A549 (cell line): ENCODE measurements at regions not wholly inside any gene's neighbourhood (a gene's known extent, or its start where the extent isn't known, plus 50 kb on each side); places are given as distances from the start of the nearest gene placed in this dataset.

Experiments used
- ATAC-seq, 2 experiments: fragments of 200-7000 bp in 1 of 2; fragments of >200 bp in 1 of 2; cut with Nextera tagmentation in 1 of 2; cut with Tn5 transposase in 1 of 2; 3 replicates each; pipeline versions ENCODE4 v1.8.0 to v1.9.1; 2018 to 2020; ENCODE audit warnings: mild to moderate bottlenecking in 1 of 2, moderate library complexity in 1 of 2
- CTCF ChIA-PET: fragments of 300-600 bp; sonication (Branson Sonifier 250); formaldehyde crosslinking; extraction: SDS; loops from one replicate; lab custom pipeline; 2021; ENCODE audit warnings: antibody characterized with exemption, inconsistent platforms; lab: Yijun Ruan, JAX
- POLR2A ChIA-PET: fragments of 350-600 bp; formaldehyde crosslinking; extraction: SDS; loops from one replicate; lab custom pipeline; 2021; ENCODE audit warnings: antibody characterized with exemption, inconsistent platforms; lab: Yijun Ruan, JAX
- DNase-seq, 2 experiments: peaks; one replicate each; pipeline versions ENCODE4 v3.0.0 to v3.0.0-alpha.2; 2011 to 2016; ENCODE audit warnings: low read depth in 1 of 2, low spot score in 1 of 2
- FAIRE-seq: peaks from 2 replicates; lab custom pipeline; 2011; peaks lifted over from hg19 to GRCh38; lab: Jason Lieb, UNC
- H3K27ac ChIP-seq, 2 experiments: fragments of >200 bp; sonication (Bioruptor Twin); formaldehyde crosslinking; 3 replicates each; pipeline ENCODE4 v1.5.1; 2016 to 2017
- H3K4me1 ChIP-seq: fragments of >200 bp; sonication (Bioruptor Twin); formaldehyde crosslinking; 3 replicates; pipeline ENCODE4 v1.6.1; 2016
- H3K4me2 ChIP-seq: fragments of >200 bp; sonication (Bioruptor Twin); formaldehyde crosslinking; 3 replicates; pipeline ENCODE4 v1.6.1; 2016
- H3K4me3 ChIP-seq: fragments of >200 bp; sonication (Bioruptor Twin); formaldehyde crosslinking; 3 replicates; pipeline ENCODE4 v1.5.1; 2016
- H3K9me3 ChIP-seq: fragments of >200 bp; sonication (Bioruptor Twin); formaldehyde crosslinking; 3 replicates; pipeline ENCODE4 v1.6.1; 2016
- BCL3 ChIP-seq: fragments of >200 bp; sonication (Bioruptor Twin); formaldehyde crosslinking; IDR thresholded peaks from 3 replicates; pipeline ENCODE4 v1.6.1; 2016
- CEBPB ChIP-seq, 2 experiments: fragments of >200 bp in 1 of 2; sonication (Bioruptor Twin) in 1 of 2; formaldehyde crosslinking in 1 of 2; IDR thresholded peaks; 2 replicates each; pipeline ENCODE4 v1.6.1; 2012 to 2016
- ELK1 ChIP-seq: fragments of 150-350 bp; IDR thresholded peaks from 2 replicates; pipeline ENCODE4 v1.6.1; 2014; ENCODE audit warnings: low read depth, mild to moderate bottlenecking, low read length
- EP300 ChIP-seq, 2 experiments: fragments of >200 bp; sonication (Bioruptor Twin); formaldehyde crosslinking; IDR thresholded peaks; 2 replicates in 1 of 2; 3 replicates in 1 of 2; pipeline ENCODE4 v1.6.1; 2016 to 2017
- FOSB ChIP-seq: fragments of 250-450 bp; sonication (Bioruptor Pico); IDR thresholded peaks from 2 replicates; pipeline ENCODE4 v1.5.0; 2020; ENCODE audit warnings: mild to moderate bottlenecking, moderate library complexity
- FOSL2 ChIP-seq, 2 experiments: fragments of 450-650 bp in 1 of 2; fragments of >200 bp in 1 of 2; sonication (Bioruptor Twin) in 1 of 2; formaldehyde crosslinking; IDR thresholded peaks; 2 replicates each; pipeline versions ENCODE4 v1.5.0 to v1.6.1; 2016 to 2020; ENCODE audit warnings: mild to moderate bottlenecking in 1 of 2, moderate library complexity in 1 of 2
- FOXS1 ChIP-seq: fragments of 250-450 bp; sonication (Bioruptor Pico); IDR thresholded peaks from 2 replicates; pipeline ENCODE4 v1.5.0; 2020; ENCODE audit warnings: mild to moderate bottlenecking, moderate library complexity
- HDAC2 ChIP-seq: fragments of 200-600 bp; sonication (generic); IDR thresholded peaks from 2 replicates; pipeline ENCODE4 v1.6.1; 2016
- HES2 ChIP-seq: fragments of >200 bp; sonication (Bioruptor Twin); formaldehyde crosslinking; IDR thresholded peaks from 2 replicates; pipeline ENCODE4 v1.6.1; 2016
- HMGXB4 ChIP-seq: fragments of 250-450 bp; sonication (Bioruptor Pico); IDR thresholded peaks from 2 replicates; pipeline ENCODE4 v1.5.0; 2021; ENCODE audit warnings: mild to moderate bottlenecking, moderate library complexity, borderline replicate concordance
- JUN ChIP-seq, 2 experiments: fragments of >200 bp; sonication (Bioruptor Twin); formaldehyde crosslinking; IDR thresholded peaks; 2 replicates in 1 of 2; 3 replicates in 1 of 2; pipeline ENCODE4 v1.6.1; 2016 to 2017
- JUNB ChIP-seq: fragments of >200 bp; sonication (Bioruptor Twin); formaldehyde crosslinking; IDR thresholded peaks from 2 replicates; pipeline ENCODE4 v1.6.1; 2016
- MAFK ChIP-seq: fragments of 450-650 bp; IDR thresholded peaks from 2 replicates; pipeline ENCODE4 v1.6.1; 2014; ENCODE audit not compliant: partially characterized antibody
- MAX ChIP-seq: IDR thresholded peaks from 2 replicates; pipeline ENCODE4 v1.6.1; 2012
- MAZ ChIP-seq: fragments of 150-350 bp; IDR thresholded peaks from 2 replicates; pipeline ENCODE4 v1.6.1; 2014; ENCODE audit warnings: antibody characterized with exemption, low read depth, low read length, borderline replicate concordance
- MYC ChIP-seq: IDR thresholded peaks from 2 replicates; pipeline ENCODE4 v1.6.1; 2012; ENCODE audit warnings: mild to moderate bottlenecking, inconsistent platforms, low read length, improper control_type of control experiment, borderline replicate concordance
- PBX3 ChIP-seq: IDR thresholded peaks from 2 replicates; pipeline ENCODE4 v1.6.1; 2012
- PHF8 ChIP-seq: fragments of 200-600 bp; sonication (generic); IDR thresholded peaks from 2 replicates; pipeline ENCODE4 v1.6.1; 2016; ENCODE audit warnings: low read depth, mild to moderate bottlenecking, antibody characterized with exemption, moderate library complexity, borderline replicate concordance
- POLR2A ChIP-seq: IDR thresholded peaks from 2 replicates; pipeline ENCODE4 v1.6.1; 2012; ENCODE audit warnings: mild to moderate bottlenecking, low read length
- RAD21 ChIP-seq, 2 experiments: fragments of >200 bp in 1 of 2; sonication (Bioruptor Twin) in 1 of 2; formaldehyde crosslinking in 1 of 2; IDR thresholded peaks in 1 of 2; conservative IDR thresholded peaks in 1 of 2; 2 replicates in 1 of 2; 3 replicates in 1 of 2; pipeline ENCODE4 v1.6.1; 2012 to 2018; ENCODE audit warnings: inconsistent platforms in 1 of 2
- RNF2 ChIP-seq: fragments of 200-600 bp; sonication (generic); IDR thresholded peaks from 2 replicates; pipeline ENCODE4 v1.6.1; 2016; ENCODE audit warnings: low read depth, mild to moderate bottlenecking, antibody characterized with exemption, moderate library complexity, borderline replicate concordance
- SREBF2 ChIP-seq: fragments of 450-650 bp; IDR thresholded peaks from 2 replicates; pipeline ENCODE4 v1.6.1; 2014; ENCODE audit warnings: mild to moderate bottlenecking, moderate library complexity
- ZSCAN20 ChIP-seq: fragments of 250-450 bp; sonication (Bioruptor Pico); IDR thresholded peaks from 2 replicates; pipeline ENCODE4 v1.8.0; 2022; ENCODE audit warnings: mild to moderate bottlenecking, moderate library complexity
- WGBS: methylation state at CpG from one replicate; pipeline ENCODE4 v1.1.6; 2017; ENCODE audit errors: missing lambda C conversion rate; 5-methylcytosine and 5-hydroxymethylcytosine counted together

- TF ChIP-seq MAX: peak; percentile 31; the same call in 1 of the 2 replicates
- peak; percentile 81 for TF ChIP-seq MAFK
- TF ChIP-seq MAZ: no peak
- TF ChIP-seq MYC: no peak
- peak; percentile 96 for TF ChIP-seq JUNB
- no peak for TF ChIP-seq SREBF2
- no peak for TF ChIP-seq RNF2
- TF ChIP-seq BCL3: 0 out of 3 replicates have a peak, but pooled peaks have one; percentile 48
- peak; percentile 66; the same call in 1 of the 2 replicates for TF ChIP-seq HES2
- 0 out of 5 replicates have a peak, but pooled peaks have one; percentile 8 to 25 for TF ChIP-seq RAD21 (conservative IDR thresholded peaks at IDR 0.05 in 1 of 2, IDR thresholded peaks at IDR 0.05 in 1 of 2)
- 0 out of 5 replicates have a peak, but pooled peaks of 1 of the 2 experiments have one; percentile 41 for TF ChIP-seq EP300 (IDR thresholded peaks at IDR 0.05)
- peak; percentile 64 to 82 for TF ChIP-seq CEBPB (IDR thresholded peaks at IDR 0.05)
- peak; percentile 93 for TF ChIP-seq FOSL2 (IDR thresholded peaks at IDR 0.05)
- peak; percentile 95 for TF ChIP-seq FOSL2 (CRISPR knock-in tag; IDR thresholded peaks at IDR 0.05)
- TF ChIP-seq FOXS1 (CRISPR knock-in tag): peak; percentile 93; the same call in 1 of the 2 replicates
- TF ChIP-seq ELK1: no peak
- no peak for TF ChIP-seq PBX3
- no peak for TF ChIP-seq PHF8
- TF ChIP-seq JUN (IDR thresholded peaks at IDR 0.05): peak; percentile 47 to 92; a peak in 3 of 5 replicates
- TF ChIP-seq, all 56 proteins: peak for 11
- ChIA-PET CTCF (no interaction called here), POLR2A (interaction anchor here (0.6 kb wide), 1 partner anchor 30 kb away, joined by 3 read pairs; no protein-coding TSS in a partner anchor)
- no peaks in the 10 kb centered on the region; the same call in 2 of the 3 replicates for H3K9me3 ChIP-seq
- DNase-seq: peak; percentile 59 to 80
- peak overlapping the region; percentile 55 for H3K4me2 ChIP-seq
- peak; percentile 59 for FAIRE-seq
- ATAC-seq: peak; percentile 96 to 98
- H3K4me1 ChIP-seq: peaks cover 23% of the 10 kb centered on the region; the same call in 2 of the 3 replicates
- peak overlapping the region; percentile 49 to 58 for H3K27ac ChIP-seq
- 0% methylated on average over 4 of the region's 4 CpGs for WGBS
- no peak overlapping the region for H3K4me3 ChIP-seq
Observed at GRCh38 chr5:127206320-127207113, 84.1 kb upstream of the MEGF10 start.

GRCh38 chr5:127210042-127210441 lies 80.6 kb upstream of the MEGF10 start:
- FAIRE-seq: no peak
- POLR2A ChIA-PET: no interaction called here
- H3K4me2 ChIP-seq: no peak overlapping the region
- H3K4me1 ChIP-seq: peaks cover 21% of the 10 kb centered on the region; the same call in 2 of the 3 replicates
- WGBS: 31% methylated on average over 2 of the region's 2 CpGs
- no peak for ATAC-seq
- no peaks in the 10 kb centered on the region for H3K9me3 ChIP-seq
- H3K27ac ChIP-seq: no peak overlapping the region
- H3K4me3 ChIP-seq: no peak overlapping the region
- DNase-seq: no peak
- CTCF ChIA-PET: no interaction called here
- TF ChIP-seq RAD21 (conservative IDR thresholded peaks at IDR 0.05 in 1 of 2, IDR thresholded peaks at IDR 0.05 in 1 of 2) (no peak), BCL3 (no peak), FOSB (CRISPR knock-in tag) (no peak), ZSCAN20 (no peak), SREBF2 (no peak), POLR2A (no peak), HES2 (no peak), PBX3 (no peak), HDAC2 (no peak), ELK1 (no peak), HMGXB4 (CRISPR knock-in tag) (no peak)
